AG04450 (cell line): ENCODE measurements at regions not wholly inside any gene's neighbourhood (a gene's known extent, or its start where the extent isn't known, plus 50 kb on each side); places are given as distances from the start of the nearest gene placed in this dataset.

Source experiments
- CTCF ChIA-PET: fragments of 300-600, 350-600 bp; formaldehyde crosslinking; extraction: SDS; loops from one replicate; lab custom pipeline; 2022; ENCODE audit warnings: antibody characterized with exemption, inconsistent platforms; lab: Charles Lee
- POLR2A ChIA-PET: fragments of 350-600 bp; formaldehyde crosslinking; extraction: SDS; loops from one replicate; lab custom pipeline; 2021; ENCODE audit warnings: antibody characterized with exemption, inconsistent platforms; lab: Yijun Ruan, JAX
- DNase-seq: peaks from one replicate; pipeline ENCODE4 v3.0.0-alpha.2; 2011; ENCODE audit warnings: low read depth, low spot score
- H3K27ac ChIP-seq: one replicate; pipeline ENCODE4 v1.5.1; 2012; ENCODE audit warnings: low read depth, low read length, control low read depth
- H3K27me3 ChIP-seq: one replicate; pipeline ENCODE4 v1.6.0; 2012; ENCODE audit warnings: low read length; ENCODE audit not compliant: control insufficient read depth, insufficient read depth
- H3K4me3 ChIP-seq: 2 replicates; pipeline ENCODE4 v1.5.1; 2011; ENCODE audit warnings: mild to moderate bottlenecking, low read depth, low read length, control low read depth
- H3K9me3 ChIP-seq: 2 replicates; pipeline ENCODE4 v1.5.1; 2012; ENCODE audit warnings: low read length; ENCODE audit not compliant: control insufficient read depth, insufficient read depth
- TF ChIP-seq, protein P1 (sequence below): IDR thresholded peaks from 2 replicates; pipeline ENCODE4 v1.5.1; 2011; ENCODE audit warnings: low read depth, low read length, control low read depth, inconsistent platforms

DNA sequence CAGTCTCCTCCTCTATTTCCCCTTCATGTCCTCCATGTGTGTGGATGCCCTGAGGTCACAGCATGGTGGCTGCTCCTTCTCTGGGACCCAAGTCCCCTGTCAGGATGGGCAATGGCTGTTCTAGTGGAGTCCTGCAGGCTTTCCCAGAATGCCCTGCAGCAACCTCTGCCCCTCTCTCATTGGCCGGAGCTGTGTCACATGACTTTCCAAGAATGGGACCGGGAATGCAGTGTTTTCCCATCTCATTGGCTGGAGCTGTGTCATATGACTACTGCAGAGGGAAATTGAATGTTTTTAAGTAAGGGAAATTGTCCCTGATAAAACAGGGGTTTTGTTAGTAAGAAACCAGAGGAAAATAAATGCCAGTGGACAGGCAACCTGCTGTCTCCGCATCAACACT, 365.9 kb downstream of the PTPRU start:
- no peaks in the 10 kb centered on the region for H3K9me3 ChIP-seq
- TF ChIP-seq, protein P1, sequence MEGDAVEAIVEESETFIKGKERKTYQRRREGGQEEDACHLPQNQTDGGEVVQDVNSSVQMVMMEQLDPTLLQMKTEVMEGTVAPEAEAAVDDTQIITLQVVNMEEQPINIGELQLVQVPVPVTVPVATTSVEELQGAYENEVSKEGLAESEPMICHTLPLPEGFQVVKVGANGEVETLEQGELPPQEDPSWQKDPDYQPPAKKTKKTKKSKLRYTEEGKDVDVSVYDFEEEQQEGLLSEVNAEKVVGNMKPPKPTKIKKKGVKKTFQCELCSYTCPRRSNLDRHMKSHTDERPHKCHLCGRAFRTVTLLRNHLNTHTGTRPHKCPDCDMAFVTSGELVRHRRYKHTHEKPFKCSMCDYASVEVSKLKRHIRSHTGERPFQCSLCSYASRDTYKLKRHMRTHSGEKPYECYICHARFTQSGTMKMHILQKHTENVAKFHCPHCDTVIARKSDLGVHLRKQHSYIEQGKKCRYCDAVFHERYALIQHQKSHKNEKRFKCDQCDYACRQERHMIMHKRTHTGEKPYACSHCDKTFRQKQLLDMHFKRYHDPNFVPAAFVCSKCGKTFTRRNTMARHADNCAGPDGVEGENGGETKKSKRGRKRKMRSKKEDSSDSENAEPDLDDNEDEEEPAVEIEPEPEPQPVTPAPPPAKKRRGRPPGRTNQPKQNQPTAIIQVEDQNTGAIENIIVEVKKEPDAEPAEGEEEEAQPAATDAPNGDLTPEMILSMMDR = no peak
- peaks cover 5% of the 10 kb centered on the region for H3K27me3 ChIP-seq
- no peak overlapping the region for H3K27ac ChIP-seq
- H3K4me3 ChIP-seq = no peak overlapping the region
- POLR2A ChIA-PET = no interaction called here
- no peak for DNase-seq
- CTCF ChIA-PET = no interaction called here

DNA sequence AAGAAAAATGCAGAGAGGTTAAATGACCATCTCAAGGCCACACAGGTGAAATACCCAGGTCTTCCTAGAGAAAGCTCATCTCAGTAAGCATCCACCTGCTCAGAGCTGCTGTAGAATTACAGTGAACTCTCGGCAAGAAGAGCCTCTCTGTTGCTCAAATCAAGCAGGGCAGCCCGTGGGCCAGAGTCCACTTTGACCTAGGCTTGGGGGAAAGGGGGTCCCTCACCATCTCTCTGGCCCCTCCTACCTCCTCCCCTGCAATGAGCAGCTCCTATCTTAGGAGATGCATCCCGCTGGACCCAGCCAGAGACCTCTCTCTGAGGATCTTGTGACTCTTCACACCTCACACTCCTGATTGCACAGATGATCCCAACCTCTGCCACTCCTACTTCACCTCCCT, 364.7 kb downstream of the PTPRU start:
- no peak for DNase-seq
- POLR2A ChIA-PET = no interaction called here
- Histone ChIP-seq H3K4me3 (no peak overlapping the region), H3K9me3 (no peaks in the 10 kb centered on the region), H3K27ac (no peak overlapping the region), H3K27me3 (peaks cover 5% of the 10 kb centered on the region)
- CTCF ChIA-PET = no interaction called here
- TF ChIP-seq, protein P1 = no peak

DNA sequence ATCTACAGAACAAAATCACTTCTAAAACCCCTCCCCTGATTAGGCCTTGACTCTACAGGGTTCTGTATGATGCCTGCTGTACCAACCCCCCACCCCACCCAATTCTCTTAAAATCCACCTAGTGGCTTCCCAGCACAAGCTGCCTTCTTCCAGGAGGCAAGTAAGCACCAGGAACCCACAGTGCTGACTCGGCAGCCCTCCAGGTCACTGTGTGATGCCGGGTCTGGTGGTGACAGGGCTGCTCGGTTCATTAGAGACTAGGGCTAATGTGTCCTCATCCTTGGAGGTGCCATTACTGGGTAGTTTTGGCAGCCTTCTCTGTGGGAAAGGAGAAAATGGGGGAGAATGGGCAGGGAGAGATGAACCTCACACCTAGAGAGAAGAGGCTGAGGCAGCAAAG, 363.5 kb downstream of the PTPRU start:
- ChIA-PET CTCF (no interaction called here), POLR2A (no interaction called here)
- TF ChIP-seq, protein P1 = no peak
- Histone ChIP-seq H3K27me3 (peaks cover 5% of the 10 kb centered on the region), H3K4me3 (no peak overlapping the region), H3K27ac (no peak overlapping the region), H3K9me3 (no peaks in the 10 kb centered on the region)
- DNase-seq = no peak

DNA sequence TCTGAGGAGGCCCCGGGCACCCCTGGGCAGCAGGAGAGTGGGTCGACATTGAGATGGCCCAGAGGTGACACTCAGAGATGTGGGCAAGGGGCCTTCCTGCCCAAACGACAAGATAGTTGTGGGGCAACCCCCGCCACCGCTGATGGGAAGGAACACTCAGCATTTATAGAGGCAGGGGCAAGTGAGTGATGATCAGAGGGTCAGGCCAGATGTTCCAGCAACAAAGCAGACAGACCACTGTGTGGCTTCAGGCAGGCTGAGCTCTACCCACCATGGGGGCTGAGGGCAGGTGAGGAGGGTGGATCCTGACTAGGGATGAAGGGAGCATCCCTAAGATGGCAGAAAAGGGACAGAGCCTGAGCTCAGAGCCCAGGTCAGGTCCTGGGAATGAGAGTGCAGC, 362.7 kb downstream of the PTPRU start:
- DNase-seq = no peak
- Histone ChIP-seq H3K27me3 (peaks cover 5% of the 10 kb centered on the region), H3K9me3 (no peaks in the 10 kb centered on the region), H3K4me3 (no peak overlapping the region), H3K27ac (no peak overlapping the region)
- TF ChIP-seq, protein P1 = no peak
- POLR2A ChIA-PET = no interaction called here
- CTCF ChIA-PET = no interaction called here

DNA sequence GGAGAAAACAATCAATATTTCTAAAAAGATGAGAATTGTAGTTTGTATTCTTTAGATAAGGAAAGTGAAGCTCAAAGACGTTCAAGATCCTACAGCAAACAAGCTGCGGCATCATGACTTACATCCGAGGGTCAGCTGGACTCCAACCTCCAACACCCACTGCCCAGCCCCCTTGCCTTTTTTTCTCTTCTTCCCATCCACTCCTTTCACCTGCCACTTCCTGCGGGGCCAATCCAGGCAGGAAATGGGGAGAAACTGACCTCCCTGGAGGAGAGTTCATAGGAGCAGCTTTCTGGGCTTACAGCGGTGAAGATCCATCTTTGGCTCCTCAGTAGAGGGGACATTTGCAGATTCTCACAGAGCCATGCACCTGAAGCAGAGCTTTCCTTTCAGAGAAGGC, 361.5 kb downstream of the PTPRU start:
- POLR2A ChIA-PET = no interaction called here

More for the DNA sequence above, 361.5 kb downstream of the PTPRU start:
- Histone ChIP-seq H3K27me3 (peaks cover 5% of the 10 kb centered on the region), H3K9me3 (no peaks in the 10 kb centered on the region), H3K27ac (no peak overlapping the region), H3K4me3 (no peak overlapping the region)
- no peak for DNase-seq
- TF ChIP-seq, protein P1 = no peak
- CTCF ChIA-PET = no interaction called here
